HG03135 (cell line): ENCODE measurements at regions not wholly inside any gene's neighbourhood (a gene's known extent, or its start where the extent isn't known, plus 50 kb on each side); places are given as distances from the start of the nearest gene placed in this dataset.
"Not testable (repeated sequence)": the region's sequence is repeated elsewhere in the genome, so short reads cannot be mapped to it uniquely, and the experiment has no call there.

Experiments
- ATAC-seq: cut with Tn5 transposase; IDR thresholded peaks from one replicate; pipeline ENCODE4 v1.9.1; 2021; ENCODE audit warnings: mild to moderate bottlenecking, moderate library complexity; ENCODE audit not compliant: unreplicated experiment

DNA sequence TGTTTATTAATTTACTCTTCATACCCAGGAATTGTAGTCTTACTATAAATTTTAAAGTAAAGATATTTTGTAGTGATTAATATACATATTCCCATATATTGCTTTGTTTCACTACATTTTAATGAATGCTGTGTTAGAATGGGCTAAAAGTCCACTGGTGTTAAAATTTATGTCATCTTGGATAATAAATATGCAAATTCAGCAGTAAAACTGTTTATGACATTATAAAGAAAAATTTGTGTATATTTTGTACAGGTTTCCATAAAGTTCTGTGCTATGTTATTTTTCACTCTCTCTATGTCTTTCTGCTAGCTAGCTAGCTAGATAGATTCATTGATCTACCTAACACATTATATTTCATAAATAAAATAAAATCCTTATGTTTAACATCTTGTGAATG, 1071.2 kb downstream of the FAT4 start:
- ATAC-seq = no peak

DNA sequence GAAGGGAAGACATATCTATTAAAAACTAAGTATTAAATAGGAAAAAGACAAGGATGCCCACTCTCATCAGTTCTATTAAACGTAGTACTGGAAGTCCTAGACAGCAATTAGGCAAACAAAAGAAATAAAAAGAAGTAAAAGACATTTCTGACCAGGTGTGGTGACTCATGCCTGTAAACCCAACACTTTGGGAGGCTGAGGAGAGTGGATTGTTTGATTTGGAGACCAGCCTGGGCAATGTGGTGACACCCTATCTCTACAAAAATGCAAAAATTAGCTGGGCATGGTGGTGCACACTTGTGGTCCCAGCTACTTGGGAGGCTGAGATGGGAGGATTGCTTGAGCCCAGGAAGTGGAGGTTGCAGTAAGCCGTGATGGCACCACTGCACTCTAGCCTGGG, 1071.8 kb downstream of the FAT4 start:
- ATAC-seq = no peak

DNA sequence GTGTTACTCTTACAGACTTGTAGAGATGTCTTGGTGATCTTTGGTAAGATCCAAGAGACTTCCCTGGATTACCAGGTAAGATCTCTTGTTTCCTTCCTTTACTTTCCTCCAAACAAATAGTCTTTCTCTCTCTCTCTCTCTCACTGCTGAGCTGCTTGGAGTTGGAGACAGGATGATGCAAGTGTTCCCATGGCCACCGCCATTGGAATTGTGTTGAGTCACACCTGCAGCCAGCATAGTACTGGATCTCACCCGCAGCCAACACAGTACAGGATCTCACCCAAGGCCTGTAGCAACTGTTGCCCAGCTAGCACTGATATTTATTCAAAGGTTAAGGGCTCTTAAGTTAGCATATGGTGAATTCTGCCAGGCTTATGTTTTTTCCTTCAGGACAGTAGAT, 1080.9 kb downstream of the FAT4 start:
- ATAC-seq = no peak

DNA sequence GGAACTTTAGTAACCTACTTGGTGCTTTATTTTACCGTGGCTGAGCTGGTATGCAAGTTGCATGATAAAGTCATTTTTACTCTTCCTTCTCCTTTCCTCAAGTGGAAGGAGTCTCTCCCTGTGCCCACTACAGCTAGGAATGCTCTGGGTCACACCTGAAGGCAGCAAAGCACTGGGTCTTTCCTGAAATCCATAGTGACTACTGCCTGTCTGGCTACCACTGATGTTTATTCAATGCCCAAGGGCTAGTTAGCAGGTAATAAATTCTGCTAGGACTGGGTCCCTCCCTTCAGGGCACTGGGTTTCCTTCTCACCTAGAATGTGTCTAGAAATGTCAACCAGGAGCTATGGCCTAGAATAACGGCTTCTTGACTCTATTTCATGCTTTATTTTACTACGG, 1081.4 kb downstream of the FAT4 start:
- ATAC-seq = no peak

DNA sequence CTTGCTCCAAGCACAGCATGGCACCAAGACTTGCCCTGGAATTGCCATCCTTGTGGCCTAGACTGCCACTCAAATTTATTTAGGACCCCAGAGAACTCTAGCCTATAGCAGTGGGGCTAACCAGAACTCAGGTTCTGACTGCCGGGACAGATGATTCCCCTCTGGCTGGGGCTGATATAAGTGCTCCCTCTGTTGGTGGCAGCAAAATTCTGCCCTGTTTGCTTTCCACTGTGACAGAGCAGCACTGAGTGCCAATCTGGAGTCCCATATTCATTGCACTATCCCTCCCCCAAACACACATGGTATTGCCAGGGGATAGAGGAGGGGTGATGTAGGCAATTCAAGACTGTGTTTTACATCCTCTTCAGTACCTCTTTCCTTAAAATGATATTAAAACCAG, 1081.9 kb downstream of the FAT4 start:
- no peak for ATAC-seq

DNA sequence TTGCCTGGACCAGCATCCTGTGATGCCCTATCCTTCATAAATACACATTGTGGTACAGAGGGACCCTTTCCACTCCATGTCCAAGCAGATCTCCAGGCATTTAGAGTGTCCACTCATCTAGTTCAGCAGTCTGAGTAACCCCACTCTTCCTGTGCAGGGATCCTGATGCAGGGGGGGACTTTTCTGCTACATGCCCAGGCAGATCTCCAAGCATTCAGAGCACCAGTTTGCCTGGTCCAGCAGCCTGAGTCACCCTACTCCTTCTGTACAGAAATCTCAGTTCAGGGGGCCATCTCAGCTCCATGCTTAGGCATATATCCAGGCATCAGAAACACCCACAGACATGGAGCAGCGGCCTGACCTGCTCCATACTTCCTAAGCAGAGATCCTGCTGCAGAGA, 1089.8 kb downstream of the FAT4 start:
- no peak for ATAC-seq

DNA sequence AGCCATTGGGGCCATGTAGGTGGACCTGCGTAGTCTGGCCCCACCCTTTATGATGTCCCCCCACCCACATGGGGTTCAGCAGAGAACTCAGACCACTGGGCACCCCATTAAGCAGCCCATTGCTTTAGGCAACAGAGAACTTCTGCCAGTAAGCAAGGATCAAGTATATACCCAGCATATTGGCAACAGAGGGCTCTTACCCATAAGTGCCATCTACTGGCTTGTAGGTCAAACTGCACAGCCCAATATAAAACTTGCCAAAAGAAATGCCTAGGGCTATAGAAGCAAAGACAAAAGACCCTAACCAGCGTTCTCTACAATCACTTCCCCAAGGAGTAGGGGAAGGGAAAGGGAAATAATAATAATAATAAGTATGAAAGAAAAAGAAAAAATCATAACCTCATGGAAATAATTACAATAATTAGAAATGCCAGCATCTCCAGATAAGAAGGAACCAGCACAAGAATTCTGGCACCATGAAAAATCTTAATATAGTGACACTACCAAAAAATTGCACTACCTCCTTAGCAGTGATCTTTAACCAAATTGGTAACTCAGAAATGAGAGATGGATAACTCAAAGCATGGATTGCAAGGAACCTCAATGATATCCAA, 1090.7 kb downstream of the FAT4 start:
- ATAC-seq = no peak

DNA sequence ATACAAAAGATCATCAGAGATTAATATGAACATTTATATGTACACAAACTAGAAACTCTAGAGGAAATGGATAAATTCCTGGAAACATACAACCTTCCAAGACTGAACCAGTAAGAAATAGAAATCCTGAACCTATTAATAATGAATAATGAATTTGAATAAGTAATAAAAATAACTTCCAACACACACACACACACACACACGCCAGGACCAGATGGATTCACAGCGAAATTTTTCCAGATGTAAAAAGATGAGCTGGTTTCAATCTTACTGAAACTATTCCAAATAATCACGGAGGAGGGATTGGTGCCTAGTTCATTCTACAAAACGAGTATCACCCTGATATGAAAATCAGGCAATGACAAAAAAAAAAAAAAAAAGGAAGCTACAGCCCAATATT, 1095.0 kb downstream of the FAT4 start:
- ATAC-seq = no peak

DNA sequence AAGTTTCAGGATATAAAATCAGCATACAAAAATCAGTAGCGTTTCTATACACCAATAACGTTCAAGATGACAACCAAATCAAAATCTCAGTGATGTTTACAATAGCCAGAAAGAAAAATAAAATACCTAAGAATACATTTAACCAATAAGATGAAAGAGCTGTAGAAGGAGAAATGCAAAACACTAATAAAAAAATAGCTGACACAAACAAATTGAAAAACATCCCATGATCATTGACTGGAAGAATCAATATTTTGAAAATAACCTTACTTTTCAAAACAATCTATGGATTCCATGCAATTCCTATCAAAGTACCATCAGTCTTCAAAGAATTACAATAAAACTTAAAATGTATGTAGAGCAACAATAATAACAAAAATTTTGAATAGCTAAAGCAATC, 1096.3 kb downstream of the FAT4 start:
- no peak for ATAC-seq

DNA sequence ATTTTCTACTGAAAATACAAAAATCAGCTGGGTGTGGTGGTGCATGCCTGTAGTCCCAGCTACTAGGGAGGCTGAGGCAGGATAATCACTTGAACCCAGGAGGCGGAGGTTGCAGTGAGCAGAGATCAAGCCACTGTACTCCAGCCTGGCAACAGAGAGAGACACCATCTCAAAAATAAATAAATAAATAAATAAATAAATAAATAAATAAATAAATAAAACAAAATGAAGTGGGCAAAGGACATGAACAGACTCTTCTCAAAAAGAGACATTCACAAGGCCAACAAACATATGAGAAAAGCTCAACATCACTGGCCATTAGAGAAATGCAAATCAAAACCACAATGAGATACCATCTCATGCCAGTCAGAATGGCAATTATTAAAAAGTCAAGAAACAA, 1097.6 kb downstream of the FAT4 start:
- not testable (repeated sequence) for ATAC-seq

DNA sequence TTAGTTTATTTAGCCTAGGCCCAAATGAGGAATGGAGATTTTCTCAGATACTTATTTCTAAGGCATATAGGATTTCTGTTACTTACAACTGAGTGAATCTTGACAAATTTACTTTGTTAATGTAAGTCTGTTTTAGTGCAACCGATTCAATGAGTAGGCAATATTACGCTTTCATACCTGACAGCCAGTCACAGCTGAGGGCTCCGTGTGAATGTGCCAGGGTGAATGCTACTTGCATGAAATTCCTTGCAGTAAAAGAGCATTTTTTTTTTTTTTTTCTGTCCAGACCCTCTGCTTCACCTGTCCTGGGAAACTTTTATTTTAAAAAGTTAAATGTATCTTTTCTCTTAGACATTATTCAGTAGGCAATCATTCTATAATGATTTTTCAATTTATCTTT, 1100.0 kb downstream of the FAT4 start:
- no peak for ATAC-seq

DNA sequence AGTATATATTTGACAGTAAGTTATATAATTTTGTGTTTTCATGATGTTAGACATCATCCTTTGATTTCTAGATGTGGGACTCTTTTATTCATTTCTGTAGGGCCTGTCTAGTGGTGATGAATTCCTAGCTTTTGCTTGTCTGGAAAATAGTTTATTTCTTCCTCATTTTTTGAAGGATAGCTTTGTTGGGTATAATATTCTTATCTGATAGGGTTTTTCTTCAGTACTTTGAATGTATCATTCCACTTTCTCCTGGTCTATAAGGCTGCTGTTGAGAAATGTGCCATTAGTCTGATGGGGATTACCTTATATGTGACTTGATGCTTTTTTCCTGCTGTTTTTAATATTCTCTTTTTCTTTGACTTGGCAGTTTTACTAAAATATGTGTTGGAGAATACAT, 1104.5 kb downstream of the FAT4 start:
- no peak for ATAC-seq

DNA sequence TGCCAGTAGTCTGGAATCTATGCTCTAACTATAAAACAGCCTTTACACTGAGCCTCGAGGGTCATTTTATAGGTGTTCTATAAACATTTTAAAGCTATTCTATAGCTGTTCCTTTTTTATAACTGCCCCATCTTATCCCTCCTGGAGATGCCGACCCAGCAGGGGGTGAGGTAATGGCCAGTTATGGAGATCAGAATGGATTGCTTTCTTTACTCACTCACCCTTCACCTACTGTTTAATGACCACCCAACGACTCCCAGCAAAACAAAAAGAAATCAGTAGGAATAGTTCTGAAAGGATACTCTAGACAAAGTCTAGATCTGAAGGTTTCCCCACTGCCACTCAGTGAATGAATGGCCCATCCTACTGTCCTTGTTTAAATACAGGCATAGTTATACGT, 1113.1 kb downstream of the FAT4 start:
- ATAC-seq = no peak

DNA sequence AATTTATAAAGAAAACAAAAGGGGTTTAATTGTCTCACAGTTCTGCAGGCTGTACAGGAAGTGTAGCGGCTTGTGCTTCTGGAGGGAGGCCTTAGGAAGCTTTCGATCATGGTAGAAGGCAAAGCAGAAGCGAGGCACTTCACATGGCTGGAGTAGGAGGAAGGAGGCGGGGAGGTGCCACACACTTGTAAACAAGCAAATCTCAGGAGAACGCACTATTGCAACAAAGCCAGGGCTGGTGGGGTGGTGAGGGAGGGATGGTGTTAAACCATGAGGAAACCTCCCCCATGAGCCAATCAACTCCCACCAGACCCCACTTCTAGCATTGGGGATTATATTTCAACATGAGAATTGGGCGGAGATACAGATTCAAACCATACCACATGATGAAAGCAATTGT, 1116.3 kb downstream of the FAT4 start:
- ATAC-seq = no peak

DNA sequence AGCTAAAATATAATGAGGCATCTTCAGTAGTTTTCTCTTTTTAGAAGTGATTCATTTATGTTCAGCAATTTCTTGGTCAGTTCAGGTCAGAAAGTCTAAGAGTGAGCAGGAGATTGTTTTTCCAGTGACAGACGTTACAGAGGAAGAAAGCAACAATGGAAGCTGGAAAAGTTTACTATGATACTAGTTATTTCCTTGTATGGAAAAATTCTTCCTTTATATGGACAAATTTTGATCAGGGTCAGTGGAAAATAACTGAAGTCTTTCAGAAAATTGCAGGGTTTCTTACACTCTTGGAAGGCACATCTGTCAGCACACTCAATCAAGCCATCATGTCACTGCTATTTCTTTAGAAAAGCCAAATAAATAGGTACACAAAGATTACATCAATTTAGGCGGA, 1120.7 kb downstream of the FAT4 start:
- ATAC-seq = no peak

DNA sequence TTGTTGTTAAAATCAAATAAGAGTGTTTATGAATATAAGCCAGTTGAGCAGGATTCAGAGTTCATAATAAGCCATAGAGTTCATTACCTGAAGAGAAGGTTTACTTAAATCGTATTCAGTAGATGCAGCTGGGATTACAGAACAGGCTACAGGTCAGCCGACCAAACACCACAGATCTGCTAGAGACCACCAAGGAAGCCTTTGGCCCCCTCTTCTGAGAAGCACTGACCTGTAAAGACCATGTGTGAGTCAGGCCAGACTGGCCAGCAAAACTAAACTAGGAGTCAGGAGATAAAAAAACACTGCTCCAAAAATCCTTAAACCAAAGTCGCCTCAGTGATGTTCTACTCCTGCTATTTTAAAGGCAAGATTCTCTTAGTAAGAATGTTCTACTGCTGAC, 1125.5 kb downstream of the FAT4 start:
- no peak for ATAC-seq

DNA sequence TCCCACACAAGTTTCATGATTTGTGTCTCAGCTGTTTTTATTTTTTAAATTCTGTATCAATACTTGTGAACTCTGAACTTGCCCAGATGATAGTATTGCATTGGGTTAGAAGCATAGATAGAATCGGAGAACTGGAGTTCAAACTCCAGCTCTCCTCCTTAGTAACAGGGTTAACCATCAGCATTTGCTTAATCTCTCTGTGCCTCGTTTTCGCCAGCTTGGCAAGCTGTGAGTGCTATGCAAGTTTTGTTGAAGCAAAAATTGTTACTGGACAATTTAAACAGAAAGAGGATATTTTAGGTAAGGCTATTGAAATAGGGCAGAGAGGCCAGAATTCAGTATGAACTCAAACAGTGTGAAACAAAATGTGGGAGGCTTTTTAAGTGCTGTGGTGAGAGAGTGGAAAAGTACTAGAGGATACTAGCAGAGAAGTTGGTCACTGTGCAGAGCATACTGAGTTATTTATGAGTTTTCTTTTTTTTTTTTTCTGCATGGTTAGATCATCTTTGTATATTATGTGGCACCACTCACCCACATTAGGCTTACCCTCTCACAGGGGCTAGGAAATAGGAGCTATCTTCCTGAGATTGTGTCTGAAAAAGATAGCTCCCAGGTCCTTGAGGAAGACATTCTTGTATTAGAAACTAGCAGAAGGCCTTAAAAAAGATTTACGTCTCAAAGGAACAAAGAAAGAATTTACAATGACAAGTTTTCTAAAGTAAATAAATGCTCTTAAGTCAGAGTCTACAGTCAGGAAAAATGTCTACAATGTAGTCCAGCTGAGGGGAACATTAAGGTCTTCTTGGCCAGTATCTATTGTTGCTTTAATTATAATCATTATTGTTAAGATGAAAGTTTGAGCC, 1126.6 kb downstream of the FAT4 start:
- no peak for ATAC-seq

DNA sequence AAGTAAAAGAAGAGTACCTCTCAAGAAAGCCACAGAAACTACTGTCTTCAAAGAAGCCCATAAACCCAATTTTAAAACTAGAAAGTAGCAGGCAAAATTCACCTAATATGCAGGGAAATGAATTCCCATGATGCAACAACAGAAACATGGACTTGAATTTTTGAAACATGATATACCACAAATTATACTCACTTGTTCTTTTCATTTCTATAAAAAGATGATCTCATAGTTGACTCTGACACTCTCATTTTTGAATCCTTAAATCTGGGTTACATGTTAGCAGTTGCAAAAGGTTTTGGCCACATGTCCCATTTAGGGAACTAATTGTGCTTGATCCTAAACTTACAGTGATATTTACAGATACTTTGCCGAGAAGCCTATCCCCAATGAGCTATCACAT, 1130.8 kb downstream of the FAT4 start:
- ATAC-seq = no peak

DNA sequence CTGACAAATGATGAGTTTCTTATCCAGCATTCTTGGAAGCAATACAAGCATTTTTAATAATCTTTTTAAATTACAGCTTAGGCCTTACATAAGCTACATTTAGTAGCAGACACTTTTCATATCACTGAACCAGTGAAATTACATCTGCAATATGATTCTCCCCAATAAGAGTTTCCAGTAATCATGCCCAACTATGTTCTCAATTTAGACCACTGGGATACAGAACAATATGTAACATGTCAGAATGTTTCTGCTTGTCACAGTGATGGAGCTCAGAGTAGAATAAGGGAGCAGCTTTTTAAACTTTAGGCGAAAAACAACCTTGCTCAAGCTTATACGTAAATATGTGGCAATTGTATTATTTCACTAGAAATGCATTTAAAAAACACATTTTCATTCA, 1132.2 kb downstream of the FAT4 start:
- no peak for ATAC-seq

DNA sequence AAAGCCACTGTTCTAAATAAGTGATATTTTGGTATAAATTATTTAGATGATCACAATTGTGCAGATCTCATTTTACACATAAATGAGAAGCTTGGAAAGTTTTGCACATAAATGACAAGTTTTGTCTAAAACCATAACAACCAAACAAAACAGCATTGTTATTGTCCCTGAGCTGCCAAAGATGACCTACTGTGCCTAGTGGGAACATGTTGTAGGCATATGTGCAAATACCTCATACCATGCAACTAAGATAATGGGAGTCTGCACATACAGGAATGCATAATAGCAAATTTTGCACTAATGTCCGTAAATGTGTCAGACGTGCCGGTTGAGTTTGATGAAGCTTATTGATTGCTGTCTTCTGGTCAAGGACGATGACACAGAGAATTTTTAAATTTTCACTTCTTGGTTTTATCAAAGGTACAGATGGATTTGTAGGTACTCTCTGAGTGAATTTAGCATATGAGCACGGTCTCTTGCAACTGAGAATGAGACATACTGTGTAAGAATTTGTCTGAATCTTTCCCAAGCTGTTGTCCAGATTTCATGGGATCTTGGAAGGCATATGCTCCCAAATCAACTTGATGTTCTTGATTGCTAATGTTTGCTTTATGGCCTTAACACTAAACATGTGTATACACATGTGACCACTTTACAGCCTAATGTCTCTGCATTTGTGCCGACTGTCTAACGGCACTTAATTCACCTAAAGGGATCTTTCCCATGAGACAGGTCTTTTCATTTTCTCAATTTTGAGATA, 1133.5 kb downstream of the FAT4 start:
- ATAC-seq = no peak

DNA sequence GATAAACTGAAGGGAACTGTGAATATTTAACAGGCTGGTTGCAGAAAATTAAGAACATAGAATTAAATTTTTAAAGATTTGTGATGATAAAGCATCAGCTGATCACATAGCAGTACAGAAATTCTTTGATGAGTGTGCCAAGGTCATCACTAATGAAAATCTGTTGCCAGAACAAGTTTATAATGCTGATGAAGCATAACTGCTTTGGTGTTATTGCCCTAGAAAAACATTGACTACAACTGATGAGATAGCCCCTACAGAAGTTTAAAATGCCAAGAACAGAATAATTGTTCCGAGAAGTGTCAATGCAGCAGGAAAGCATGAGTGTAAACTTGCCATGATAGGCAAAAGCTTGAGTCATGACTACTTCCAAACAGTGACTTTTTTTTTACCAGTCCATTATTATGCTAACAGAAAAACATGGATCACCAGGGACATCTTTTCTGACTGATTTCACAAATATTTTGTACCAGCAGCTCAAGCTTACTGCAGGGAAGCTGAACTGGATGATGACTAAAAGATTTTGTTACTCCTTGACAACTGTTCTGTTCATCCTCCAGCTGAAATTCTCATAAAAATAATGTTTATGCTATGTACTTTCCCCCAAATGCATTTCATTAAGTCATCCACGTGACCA, 1136.6 kb downstream of the FAT4 start:
- no peak for ATAC-seq

DNA sequence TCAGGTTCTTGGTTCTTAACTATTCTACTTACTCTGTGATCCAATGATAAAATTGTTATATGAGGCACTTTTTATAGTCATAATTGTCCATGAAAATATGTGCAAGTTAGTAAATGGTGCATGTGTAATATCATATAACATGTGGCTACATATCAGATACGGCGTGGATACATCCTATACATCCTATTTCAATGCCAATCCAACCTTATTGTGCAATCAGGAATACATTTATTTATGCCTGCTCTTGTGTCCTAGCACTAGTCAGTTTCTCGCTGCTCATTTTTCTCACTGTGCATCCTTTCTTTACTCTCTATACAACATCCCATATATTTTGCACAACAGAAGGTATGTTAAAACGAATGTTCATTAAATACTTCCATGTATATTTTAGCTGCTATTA, 1141.1 kb downstream of the FAT4 start:
- no peak for ATAC-seq
